Karpas-422 (cell line): ENCODE measurements at regions not wholly inside any gene's neighbourhood (a gene's known extent, or its start where the extent isn't known, plus 50 kb on each side); places are given as distances from the start of the nearest gene placed in this dataset.
"Not testable (repeated sequence)": the region's sequence is repeated elsewhere in the genome, so short reads cannot be mapped to it uniquely, and the experiment has no call there.

Experiments
- DNase-seq: peaks from one replicate; pipeline ENCODE4 v3.0.0-alpha.2; 2015
- H2AFZ ChIP-seq: fragments of 200-600 bp; sonication (generic); 2 replicates; pipeline ENCODE4 v1.6.1; 2014; ENCODE audit warnings: antibody characterized with exemption, low read length, mixed read lengths
- H3K27ac ChIP-seq: fragments of 200-600 bp; sonication (generic); 2 replicates; pipeline ENCODE4 v1.5.1; 2014; ENCODE audit warnings: mild to moderate bottlenecking, low read length, moderate library complexity
- H3K27me3 ChIP-seq: fragments of 200-600 bp; sonication (generic); 2 replicates; pipeline ENCODE4 v1.6.1; 2014; ENCODE audit warnings: low read length, mixed read lengths
- H3K36me3 ChIP-seq: fragments of 200-600 bp; sonication (generic); 2 replicates; pipeline ENCODE4 v1.6.1; 2014; ENCODE audit warnings: low read length, mixed read lengths; ENCODE audit not compliant: insufficient read depth
- H3K4me1 ChIP-seq: fragments of 200-600 bp; sonication (generic); 2 replicates; pipeline ENCODE4 v1.6.1; 2014; ENCODE audit warnings: mild to moderate bottlenecking, low read length, mixed read lengths
- H3K4me2 ChIP-seq: fragments of 200-600 bp; sonication (generic); 2 replicates; pipeline ENCODE4 v1.6.1; 2014; ENCODE audit warnings: low read length, low read depth, mild to moderate bottlenecking; ENCODE audit not compliant: poor library complexity, severe bottlenecking
- H3K4me3 ChIP-seq: fragments of 200-600 bp; sonication (generic); 2 replicates; pipeline ENCODE4 v1.5.1; 2014; ENCODE audit warnings: mild to moderate bottlenecking, antibody characterized with exemption, low read length, mixed read lengths
- H3K79me2 ChIP-seq: fragments of 200-600 bp; sonication (generic); 2 replicates; pipeline ENCODE4 v1.6.1; 2014; ENCODE audit warnings: mild to moderate bottlenecking, low read length, mixed read lengths
- H3K9ac ChIP-seq: fragments of 200-600 bp; sonication (generic); 2 replicates; pipeline ENCODE4 v1.6.0; 2014; ENCODE audit warnings: low read length
- H3K9me2 ChIP-seq: fragments of 200-600 bp; sonication (generic), shearing (Covaris generic); replicated peaks from 2 replicates; pipeline ENCODE4 v1.6.0; 2014; ENCODE audit warnings: mild to moderate bottlenecking, low read length, moderate library complexity; ENCODE audit not compliant: insufficient read depth
- H3K9me3 ChIP-seq: fragments of 300-700, 200-600 bp; sonication (generic); 2 replicates; pipeline ENCODE4 v1.6.1; 2014; ENCODE audit warnings: low read length, mixed read lengths
- H4K20me1 ChIP-seq: fragments of 200-600 bp; sonication (generic); 2 replicates; pipeline ENCODE4 v1.6.1; 2014; ENCODE audit warnings: mild to moderate bottlenecking, antibody characterized with exemption, low read length, low read depth; ENCODE audit not compliant: insufficient read depth

DNA sequence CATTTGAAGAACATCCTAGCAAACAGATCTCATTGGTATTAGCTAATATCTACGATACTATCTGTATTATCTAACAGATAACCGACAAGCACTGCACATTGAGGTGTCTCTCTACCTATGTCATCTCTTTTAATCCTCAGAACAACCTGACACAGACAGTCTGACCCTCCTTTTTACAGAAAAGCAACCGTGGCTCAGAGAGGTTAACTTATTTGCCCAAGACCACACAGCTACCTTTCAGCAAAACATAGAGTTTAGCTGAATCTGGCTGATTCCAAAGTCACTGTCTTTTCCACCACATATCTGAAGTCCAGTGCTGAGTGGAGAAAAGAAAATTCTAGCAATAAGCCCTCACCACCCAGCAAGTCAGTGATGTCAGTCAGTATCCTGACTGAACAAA lies 358.7 kb upstream of the JARID2 start:
- Histone ChIP-seq H3K27me3 (no peaks in the 10 kb centered on the region), H4K20me1 (no peaks in the 10 kb centered on the region), H3K79me2 (no peaks in the 10 kb centered on the region), H3K9ac (no peak overlapping the region), H3K27ac (no peak overlapping the region), H3K9me3 (no peaks in the 10 kb centered on the region), H3K4me3 (no peak overlapping the region), H3K9me2 (no peaks in the 10 kb centered on the region), H3K4me1 (no peaks in the 10 kb centered on the region), H3K36me3 (no peaks in the 10 kb centered on the region), H3K4me2 (no peak overlapping the region), H2AFZ (no peak overlapping the region)
- DNase-seq = no peak

- Histone ChIP-seq H3K36me3 (no peaks in the 10 kb centered on the region), H4K20me1 (no peaks in the 10 kb centered on the region), H2AFZ (no peak overlapping the region), H3K9ac (no peak overlapping the region), H3K79me2 (no peaks in the 10 kb centered on the region), H3K4me3 (no peak overlapping the region), H3K27ac (no peak overlapping the region), H3K9me3 (no peaks in the 10 kb centered on the region), H3K4me1 (no peaks in the 10 kb centered on the region), H3K9me2 (no peaks in the 10 kb centered on the region), H3K27me3 (no peaks in the 10 kb centered on the region), H3K4me2 (no peak overlapping the region)
- DNase-seq = no peak
These were observed 357.8 kb upstream of the JARID2 start for GRCh38 chr6:14887986-14888574.

- no peaks in the 10 kb centered on the region for H3K9me3 ChIP-seq
- H3K27me3 ChIP-seq = no peaks in the 10 kb centered on the region
- H3K9me2 ChIP-seq = no peaks in the 10 kb centered on the region
- H3K27ac ChIP-seq = no peak overlapping the region
- H3K79me2 ChIP-seq = no peaks in the 10 kb centered on the region
- no peak overlapping the region for H3K4me2 ChIP-seq
- H3K4me3 ChIP-seq = no peak overlapping the region
- H3K4me1 ChIP-seq = no peaks in the 10 kb centered on the region
- no peak overlapping the region for H3K9ac ChIP-seq
- H4K20me1 ChIP-seq = no peaks in the 10 kb centered on the region
- no peaks in the 10 kb centered on the region for H3K36me3 ChIP-seq
- no peak overlapping the region for H2AFZ ChIP-seq
- no peak for DNase-seq
These were observed 357.3 kb upstream of the JARID2 start for GRCh38 chr6:14888575-14889000.

GRCh38 chr6:14889188-14889587 lies 356.7 kb upstream of the JARID2 start:
- Histone ChIP-seq H3K4me3 (no peak overlapping the region), H3K9me3 (no peaks in the 10 kb centered on the region), H3K79me2 (no peaks in the 10 kb centered on the region), H3K9ac (no peak overlapping the region), H3K9me2 (no peaks in the 10 kb centered on the region), H3K4me2 (no peak overlapping the region), H3K27ac (no peak overlapping the region), H3K27me3 (no peaks in the 10 kb centered on the region), H3K36me3 (no peaks in the 10 kb centered on the region), H4K20me1 (no peaks in the 10 kb centered on the region), H3K4me1 (no peaks in the 10 kb centered on the region), H2AFZ (no peak overlapping the region)
- DNase-seq = no peak

GRCh38 chr6:14889611-14890593 lies 356.0 kb upstream of the JARID2 start:
- no peaks in the 10 kb centered on the region for H4K20me1 ChIP-seq
- H3K79me2 ChIP-seq = no peaks in the 10 kb centered on the region
- H3K9me2 ChIP-seq = no peaks in the 10 kb centered on the region
- H3K4me2 ChIP-seq = no peak overlapping the region
- H3K9me3 ChIP-seq = no peaks in the 10 kb centered on the region
- H2AFZ ChIP-seq = no peak overlapping the region
- no peak overlapping the region for H3K9ac ChIP-seq
- no peaks in the 10 kb centered on the region for H3K27me3 ChIP-seq
- H3K27ac ChIP-seq = no peak overlapping the region
- H3K4me3 ChIP-seq = no peak overlapping the region
- no peak for DNase-seq
- H3K4me1 ChIP-seq = no peaks in the 10 kb centered on the region
- H3K36me3 ChIP-seq = no peaks in the 10 kb centered on the region

GRCh38 chr6:14891820-14892375 lies 354.0 kb upstream of the JARID2 start:
- DNase-seq, H3K9me3 ChIP-seq, H3K4me2 ChIP-seq, H3K27me3 ChIP-seq, H3K79me2 ChIP-seq, H4K20me1 ChIP-seq, H3K4me3 ChIP-seq, H3K4me1 ChIP-seq, H2AFZ ChIP-seq, H3K27ac ChIP-seq, H3K36me3 ChIP-seq, H3K9me2 ChIP-seq, H3K9ac ChIP-seq: not testable (repeated sequence)

- Histone ChIP-seq H3K4me1 (no peaks in the 10 kb centered on the region), H3K36me3 (no peaks in the 10 kb centered on the region), H2AFZ (no peak overlapping the region), H3K4me3 (no peak overlapping the region), H3K4me2 (no peak overlapping the region), H3K9me2 (no peaks in the 10 kb centered on the region), H3K9me3 (no peaks in the 10 kb centered on the region), H3K27ac (no peak overlapping the region), H3K9ac (no peak overlapping the region), H4K20me1 (no peaks in the 10 kb centered on the region), H3K27me3 (no peaks in the 10 kb centered on the region), H3K79me2 (no peaks in the 10 kb centered on the region)
- no peak for DNase-seq
These were observed 351.8 kb upstream of the JARID2 start for GRCh38 chr6:14894105-14894504.

DNA sequence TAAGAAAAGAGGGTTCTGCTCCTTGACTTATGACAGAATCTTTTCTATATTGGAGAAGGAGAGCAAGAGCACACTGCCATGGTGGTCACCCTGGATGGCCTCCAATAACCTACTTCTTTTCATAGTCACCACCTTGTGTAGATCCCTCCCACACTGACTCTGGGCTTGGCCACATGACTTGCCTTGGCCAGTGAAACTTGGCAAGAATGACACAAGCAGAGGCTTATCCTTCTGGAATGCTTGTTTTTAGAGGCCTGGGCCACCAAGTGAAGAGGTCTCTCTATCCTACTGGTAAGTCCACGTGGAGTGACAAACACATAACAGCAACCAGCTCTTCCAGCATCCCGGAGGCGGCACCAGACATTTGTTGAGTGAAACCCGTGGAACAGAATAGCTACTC lies 349.4 kb upstream of the JARID2 start:
- no peak overlapping the region for H3K27ac ChIP-seq
- H3K4me1 ChIP-seq = no peaks in the 10 kb centered on the region
- no peak overlapping the region for H2AFZ ChIP-seq
- no peaks in the 10 kb centered on the region for H4K20me1 ChIP-seq
- H3K79me2 ChIP-seq = no peaks in the 10 kb centered on the region
- H3K4me3 ChIP-seq = no peak overlapping the region
- no peaks in the 10 kb centered on the region for H3K27me3 ChIP-seq
- H3K9me2 ChIP-seq = no peaks in the 10 kb centered on the region
- H3K4me2 ChIP-seq = no peak overlapping the region
- H3K9ac ChIP-seq = no peak overlapping the region
- no peaks in the 10 kb centered on the region for H3K9me3 ChIP-seq
- DNase-seq = no peak
- no peaks in the 10 kb centered on the region for H3K36me3 ChIP-seq
